Right lobe of liver (tissue), 4 donors: ENCODE measurements at regions not wholly inside any gene's neighbourhood (a gene's known extent, or its start where the extent isn't known, plus 50 kb on each side); places are given as distances from the start of the nearest gene placed in this dataset.

Experiments
- CTCF ChIP-seq, 4 donors: fragments of 200-600 bp in 3 of 4; fragments of 450-650 bp in 1 of 4; IDR thresholded peaks; one replicate each; pipeline versions ENCODE4 v1.5.1 to v1.8.0; 2016 to 2022; ENCODE audit warnings: antibody characterized with exemption in 4 of 4, mild to moderate bottlenecking in 2 of 4
- POLR2A ChIP-seq: fragments of 450-650 bp; IDR thresholded peaks from one replicate; pipeline ENCODE4 v1.6.1; 2017; ENCODE audit warnings: antibody characterized with exemption, mild to moderate bottlenecking
- donor health status: DM: no; HTN: no; CAD: no.
- donor health status: DM: no; HTN: no; CAD: no.
- donor health status: DM: no; HTN: yes; CAD: no.

GRCh38 chr9:1776668-1777067 is 238.5 kb upstream of the SMARCA2 start:
- TF ChIP-seq POLR2A: no peak
- TF ChIP-seq CTCF (IDR thresholded peaks at IDR 0.05): no peak
